NCI-H226 (cell line): ENCODE measurements at regions not wholly inside any gene's neighbourhood (a gene's known extent, or its start where the extent isn't known, plus 50 kb on each side); places are given as distances from the start of the nearest gene placed in this dataset.
A peak's percentile ranks its signal among the peaks of the same experiment; 100 is the strongest.

Experiments
- DNase-seq: peaks from one replicate; pipeline ENCODE4 v3.0.0-alpha.2; 2015

DNA sequence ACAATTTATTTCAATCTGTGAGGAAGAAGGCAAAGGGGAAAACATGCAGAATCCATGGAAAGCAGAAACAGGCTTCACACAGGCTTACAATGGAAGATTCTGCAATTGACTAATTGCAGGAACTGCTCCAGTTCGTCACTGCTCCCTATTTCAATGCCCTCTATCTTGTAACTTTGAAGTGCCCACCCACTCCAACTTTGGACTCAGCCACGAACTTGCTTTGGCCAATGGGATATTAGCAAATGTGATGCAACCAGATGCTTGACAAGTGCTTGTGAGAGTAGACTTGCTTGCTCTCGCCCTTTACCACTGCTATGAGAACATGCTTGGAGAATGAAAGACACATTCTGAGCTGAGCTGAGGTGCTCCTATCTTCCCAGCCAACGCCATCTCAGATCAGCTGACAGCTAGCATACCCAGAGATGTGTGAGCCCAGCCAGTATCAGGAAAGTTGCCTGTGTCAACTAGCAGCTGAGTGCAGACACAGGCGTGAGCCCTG, 105.7 kb upstream of the PTCHD1 start:
- DNase-seq: no peak

DNA sequence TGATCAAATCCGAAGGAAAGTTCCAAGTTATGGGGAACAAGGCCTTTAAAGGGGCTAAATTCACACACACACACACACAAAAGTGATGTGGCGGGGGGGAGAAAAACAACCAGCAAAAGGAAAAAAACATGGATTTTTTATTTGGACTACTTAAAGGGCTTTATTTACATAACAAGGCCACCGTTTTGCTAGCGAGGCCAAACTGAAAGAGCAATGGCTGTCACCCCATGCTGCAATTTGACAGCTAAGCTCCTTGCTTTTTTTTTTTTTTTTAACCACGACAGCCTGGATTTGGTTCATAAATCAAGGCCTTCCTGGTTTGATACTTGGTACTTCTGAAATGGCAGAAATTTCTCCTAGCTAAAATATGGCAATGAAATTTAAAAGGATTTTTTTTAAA, 99.6 kb upstream of the PTCHD1 start:
- DNase-seq: no peak

DNA sequence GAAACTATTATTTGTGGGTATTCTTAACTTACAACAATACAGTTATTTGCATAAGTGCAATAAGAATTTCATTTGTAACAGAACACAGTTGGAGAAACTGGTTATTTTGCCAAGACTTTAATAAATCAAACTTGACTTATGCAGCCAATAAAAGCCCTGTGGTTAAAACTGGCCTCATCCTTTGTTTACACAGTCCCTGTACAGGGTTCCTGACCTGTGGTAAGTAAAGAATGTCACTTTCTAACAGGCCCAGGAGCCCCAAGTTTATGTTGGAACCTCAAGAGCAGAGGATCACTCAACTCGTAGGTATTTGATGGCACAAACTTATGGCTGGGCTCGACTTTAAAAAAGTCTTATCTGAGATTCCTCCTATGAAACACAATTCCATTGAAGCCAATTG, 88.6 kb upstream of the PTCHD1 start:
- DNase-seq: peak; percentile 17

DNA sequence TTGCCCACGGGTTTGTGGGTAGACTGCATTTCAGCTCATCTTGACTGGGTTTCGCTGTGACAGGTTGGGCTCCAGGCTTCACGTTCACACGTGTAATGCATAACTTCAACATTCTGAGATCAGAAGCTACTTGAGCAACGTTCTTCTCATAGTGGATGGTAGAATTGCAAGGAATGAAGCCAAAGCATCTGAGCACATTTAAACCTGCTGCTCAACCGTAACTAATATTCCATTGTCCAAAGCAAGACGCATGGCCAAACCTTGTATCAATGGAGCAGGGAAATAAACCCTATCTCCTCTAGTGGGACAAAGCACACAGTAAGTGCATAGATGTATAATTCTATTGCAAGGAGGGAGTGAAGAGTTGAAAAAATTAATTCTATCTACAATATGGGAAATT, 86.5 kb upstream of the PTCHD1 start:
- DNase-seq: no peak

DNA sequence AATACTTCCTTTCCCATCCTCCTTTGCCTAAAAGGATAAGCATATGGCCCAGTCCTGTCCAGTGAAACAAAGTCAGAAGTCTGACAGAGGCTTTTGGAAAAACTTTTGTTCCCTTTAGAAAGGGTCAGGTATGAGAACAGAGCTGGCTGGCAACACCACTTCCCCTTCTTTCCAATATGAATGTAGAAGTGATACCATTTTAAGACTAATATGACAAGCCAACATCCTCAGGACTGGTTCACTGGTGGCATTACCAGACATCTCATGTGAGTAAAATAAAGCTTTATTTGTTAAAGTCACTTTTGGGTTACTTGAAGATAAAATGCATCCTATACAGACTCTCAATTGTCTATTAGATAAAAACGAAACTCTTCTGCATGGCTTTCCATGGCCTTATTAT, 83.6 kb upstream of the PTCHD1 start:
- no peak for DNase-seq

DNA sequence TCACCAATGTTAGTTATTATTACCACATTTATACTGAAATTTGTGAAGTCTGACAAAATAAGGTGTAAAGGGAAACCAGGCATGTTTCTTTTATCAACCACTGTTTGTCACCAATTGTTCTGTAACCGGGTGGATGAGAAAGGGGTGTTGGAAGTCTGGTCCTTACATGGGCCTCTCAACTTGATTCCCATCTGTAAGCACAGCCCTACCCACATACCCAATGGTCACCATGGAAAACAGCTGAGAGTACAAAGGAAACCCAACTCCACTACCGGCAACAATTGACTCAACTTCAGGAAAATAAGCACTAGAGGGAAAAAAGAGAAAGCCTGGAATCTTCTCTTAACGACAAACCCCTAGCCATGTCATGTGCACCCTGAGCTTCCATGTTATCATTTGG, 70.8 kb upstream of the PTCHD1 start:
- no peak for DNase-seq

DNA sequence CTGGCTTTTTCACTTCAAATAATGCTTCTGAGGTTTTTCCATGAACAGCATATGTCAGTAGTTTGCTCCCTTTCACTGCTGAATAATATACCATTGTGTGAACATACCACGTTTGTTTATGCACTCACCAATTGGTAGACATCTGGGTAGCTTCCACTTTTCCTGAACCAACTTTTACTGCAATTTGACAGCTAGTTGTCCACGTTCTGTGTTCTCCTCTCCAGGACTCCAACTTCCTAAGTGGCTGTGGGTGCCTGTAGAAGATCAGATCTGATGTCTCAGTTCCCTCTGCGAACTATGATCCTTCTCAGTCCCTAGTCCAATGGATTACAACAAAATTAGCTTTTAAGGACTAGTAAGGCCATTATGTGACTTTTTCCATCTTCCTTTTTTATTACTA, 64.7 kb upstream of the PTCHD1 start:
- no peak for DNase-seq

DNA sequence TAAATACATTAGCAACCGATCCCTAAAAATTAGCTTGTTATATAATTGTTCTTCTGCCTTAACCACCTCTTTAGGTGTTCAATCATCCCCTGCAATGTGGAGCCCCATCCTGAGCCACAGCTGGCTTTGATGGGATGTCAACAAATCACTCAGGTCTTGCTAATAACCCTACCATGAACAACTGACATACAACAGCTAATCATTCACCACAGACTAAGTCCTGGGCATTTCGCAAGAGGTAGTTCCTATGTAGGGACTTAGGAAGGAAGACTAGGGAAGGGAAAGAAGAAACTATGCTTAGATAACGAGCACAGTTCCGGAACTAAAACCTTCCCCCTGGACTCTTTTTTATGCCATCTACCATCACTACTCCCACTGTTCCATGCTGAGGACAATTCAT, 63.6 kb upstream of the PTCHD1 start:
- no peak for DNase-seq

DNA sequence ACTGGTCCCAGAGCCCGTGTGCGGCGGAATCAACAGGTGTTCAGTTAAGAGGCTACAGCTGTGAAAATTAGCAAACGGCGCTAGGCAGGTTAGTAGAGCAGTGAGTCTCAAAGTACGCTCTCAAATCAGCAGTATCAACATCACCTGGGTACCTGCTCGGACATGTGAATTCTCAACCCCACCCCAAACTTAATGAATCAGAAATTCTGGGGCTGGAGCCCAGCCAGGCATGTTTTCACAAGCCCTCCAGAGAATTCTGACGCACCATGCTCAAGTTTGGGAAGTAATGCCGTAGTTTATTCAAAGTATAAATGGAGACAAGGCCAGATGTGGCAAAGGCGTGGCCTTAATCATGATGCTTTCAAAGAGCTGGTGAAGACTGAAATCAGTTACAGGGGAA, 58.2 kb upstream of the PTCHD1 start:
- no peak for DNase-seq
